OCI-LY7 (cell line): ENCODE measurements at regions not wholly inside any gene's neighbourhood (a gene's known extent, or its start where the extent isn't known, plus 50 kb on each side); places are given as distances from the start of the nearest gene placed in this dataset.

Experiments used
- BruUV-seq: library from RNA; stranded (reverse); fragments of 400-500 nt; replicated peaks from 2 replicates; lab custom pipeline; 2021; lab: Mats Ljungman, UMichigan
- CTCF ChIA-PET: fragments of 300-600 bp; sonication (Branson Sonifier 250); formaldehyde crosslinking; loops from one replicate; lab custom pipeline; 2022; ENCODE audit warnings: antibody characterized with exemption; ENCODE audit not compliant: unreplicated experiment; lab: Charles Lee
- POLR2A ChIA-PET: fragments of 300-600 bp; sonication (Branson Sonifier 250); formaldehyde crosslinking; loops from one replicate; lab custom pipeline; 2022; ENCODE audit warnings: antibody characterized with exemption; lab: Charles Lee
- DNase-seq: peaks from one replicate; pipeline ENCODE4 v3.0.0-alpha.2; 2015; ENCODE audit warnings: low spot score
- H2AFZ ChIP-seq: fragments of 200-600 bp; sonication (generic), shearing (Covaris generic); 2 replicates; pipeline ENCODE4 v1.6.1; 2014; ENCODE audit warnings: mild to moderate bottlenecking, antibody characterized with exemption, low read length, moderate library complexity
- H3K27ac ChIP-seq: fragments of 200-600 bp; sonication (generic); 2 replicates; pipeline ENCODE4 v1.5.1; 2014; ENCODE audit warnings: mixed run types, low read depth, mild to moderate bottlenecking, moderate library complexity, low read length, inconsistent platforms; ENCODE audit not compliant: poor library complexity, severe bottlenecking
- H3K36me3 ChIP-seq: fragments of 200-600 bp; sonication (generic); 2 replicates; pipeline ENCODE4 v1.6.1; 2014; ENCODE audit warnings: mild to moderate bottlenecking, antibody characterized with exemption, low read length, moderate library complexity, mixed read lengths; ENCODE audit not compliant: insufficient read depth
- H3K4me1 ChIP-seq: fragments of 200-600 bp; sonication (generic); 2 replicates; pipeline ENCODE4 v1.5.1; 2014; ENCODE audit warnings: mild to moderate bottlenecking, low read length; ENCODE audit not compliant: insufficient read depth, poor library complexity, severe bottlenecking
- H3K4me2 ChIP-seq: fragments of 200-600 bp; sonication (generic); 2 replicates; pipeline ENCODE4 v1.6.1; 2014; ENCODE audit warnings: mild to moderate bottlenecking, low read length
- H3K4me3 ChIP-seq: fragments of 200-600 bp; sonication (generic); 2 replicates; pipeline ENCODE4 v1.5.1; 2014; ENCODE audit warnings: mild to moderate bottlenecking, low read depth, low read length; ENCODE audit not compliant: poor library complexity, severe bottlenecking
- H3K79me2 ChIP-seq: fragments of 200-600 bp; sonication (generic); 2 replicates; pipeline ENCODE4 v1.6.1; 2016; ENCODE audit warnings: low read depth, mild to moderate bottlenecking, low read length, moderate library complexity, mixed read lengths; ENCODE audit not compliant: insufficient read depth
- H3K9me2 ChIP-seq: fragments of 200-600 bp; sonication (generic); 2 replicates; pipeline ENCODE4 v1.6.1; 2016; ENCODE audit warnings: mild to moderate bottlenecking, low read length, mixed read lengths; ENCODE audit not compliant: insufficient read depth
- H3K9me3 ChIP-seq: fragments of 200-600 bp; sonication (generic); 2 replicates; pipeline ENCODE4 v1.6.1; 2014; ENCODE audit warnings: mild to moderate bottlenecking, mixed run types, low read length, mixed read lengths
- H4K20me1 ChIP-seq: fragments of 200-600 bp; sonication (generic); 2 replicates; pipeline ENCODE4 v1.6.1; 2014; ENCODE audit warnings: mild to moderate bottlenecking, antibody characterized with exemption, low read length, moderate library complexity, mixed read lengths; ENCODE audit not compliant: insufficient read depth
- EZH2phosphoT487 ChIP-seq: fragments of 200-600 bp; sonication (generic); IDR thresholded peaks from 2 replicates; pipeline ENCODE4 v1.6.1; 2018; ENCODE audit warnings: low read depth, borderline replicate concordance, mild to moderate bottlenecking, mixed run types, antibody characterized with exemption, low read length, moderate library complexity, mixed read lengths
- intact Hi-C: fragments of 100-400 bp; cut with micrococcal nuclease; formaldehyde crosslinking; loops from one replicate; pipeline ENCODE4 v1.10.0; 2022; ENCODE audit not compliant: unreplicated experiment
- TF ChIP-seq, protein P1 (sequence below): fragments of 200-600 bp; sonication (generic); conservative IDR thresholded peaks from 2 replicates; pipeline ENCODE4 v1.5.1; 2014; ENCODE audit warnings: mild to moderate bottlenecking, antibody characterized with exemption, low read length, moderate library complexity, mixed read lengths

DNA sequence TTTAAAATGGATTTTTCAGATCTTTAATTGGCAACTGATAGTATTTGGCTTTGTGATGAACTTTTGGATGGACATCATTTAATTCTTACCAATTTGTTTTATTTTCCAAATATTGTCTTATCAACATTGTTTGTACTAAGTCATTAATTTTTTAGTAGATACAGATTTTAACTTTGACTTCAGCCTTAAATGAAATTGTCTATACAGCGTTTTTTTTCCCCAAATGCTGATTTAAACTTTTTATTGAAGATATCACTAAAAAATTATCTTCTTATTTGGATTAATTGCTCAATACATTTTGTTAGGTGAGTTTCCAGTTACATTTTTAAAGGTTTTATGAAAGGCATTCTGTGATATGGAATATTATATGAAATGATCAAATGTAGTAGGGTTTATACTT is 123.6 kb upstream of the MMS22L start:
- TF ChIP-seq, protein P1, sequence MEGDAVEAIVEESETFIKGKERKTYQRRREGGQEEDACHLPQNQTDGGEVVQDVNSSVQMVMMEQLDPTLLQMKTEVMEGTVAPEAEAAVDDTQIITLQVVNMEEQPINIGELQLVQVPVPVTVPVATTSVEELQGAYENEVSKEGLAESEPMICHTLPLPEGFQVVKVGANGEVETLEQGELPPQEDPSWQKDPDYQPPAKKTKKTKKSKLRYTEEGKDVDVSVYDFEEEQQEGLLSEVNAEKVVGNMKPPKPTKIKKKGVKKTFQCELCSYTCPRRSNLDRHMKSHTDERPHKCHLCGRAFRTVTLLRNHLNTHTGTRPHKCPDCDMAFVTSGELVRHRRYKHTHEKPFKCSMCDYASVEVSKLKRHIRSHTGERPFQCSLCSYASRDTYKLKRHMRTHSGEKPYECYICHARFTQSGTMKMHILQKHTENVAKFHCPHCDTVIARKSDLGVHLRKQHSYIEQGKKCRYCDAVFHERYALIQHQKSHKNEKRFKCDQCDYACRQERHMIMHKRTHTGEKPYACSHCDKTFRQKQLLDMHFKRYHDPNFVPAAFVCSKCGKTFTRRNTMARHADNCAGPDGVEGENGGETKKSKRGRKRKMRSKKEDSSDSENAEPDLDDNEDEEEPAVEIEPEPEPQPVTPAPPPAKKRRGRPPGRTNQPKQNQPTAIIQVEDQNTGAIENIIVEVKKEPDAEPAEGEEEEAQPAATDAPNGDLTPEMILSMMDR: no peak
- TF ChIP-seq EZH2phosphoT487: no peak
- BruUV-seq: no TSS peak
- Histone ChIP-seq H3K79me2 (no peaks in the 10 kb centered on the region), H2AFZ (no peak overlapping the region), H3K9me2 (no peaks in the 10 kb centered on the region), H3K4me2 (no peak overlapping the region), H3K9me3 (no peaks in the 10 kb centered on the region), H3K36me3 (no peaks in the 10 kb centered on the region), H3K4me1 (no peaks in the 10 kb centered on the region), H3K4me3 (no peak overlapping the region), H3K27ac (no peak overlapping the region), H4K20me1 (no peaks in the 10 kb centered on the region)
- POLR2A ChIA-PET: no interaction called here
- CTCF ChIA-PET: no interaction called here
- no peak for DNase-seq
- intact Hi-C loops: no loop called here

DNA sequence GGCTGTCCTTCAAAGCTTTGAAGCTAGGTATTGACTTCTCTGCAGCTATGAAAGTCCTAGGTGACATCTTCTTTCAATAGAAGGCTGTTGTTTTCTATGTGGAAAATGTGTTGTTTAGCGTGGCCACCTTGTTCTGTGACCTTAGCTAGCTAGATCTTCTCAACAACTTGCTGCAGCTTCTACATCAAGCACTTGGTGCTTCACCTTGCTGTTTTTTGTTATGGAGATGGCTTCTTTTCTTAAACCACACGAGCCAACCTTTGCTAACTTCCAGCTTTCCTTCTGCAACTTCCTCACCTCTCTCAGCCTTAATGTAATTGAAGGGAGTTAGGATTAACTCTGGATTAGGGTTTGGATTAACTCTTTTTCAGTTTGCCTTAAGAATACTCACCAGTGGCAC is 128.6 kb upstream of the MMS22L start:
- H3K9me3 ChIP-seq: no peaks in the 10 kb centered on the region
- intact Hi-C loops: no loop called here
- H3K9me2 ChIP-seq: no peaks in the 10 kb centered on the region
- H3K4me3 ChIP-seq: no peak overlapping the region
- H3K4me1 ChIP-seq: no peaks in the 10 kb centered on the region
- no peak overlapping the region for H3K27ac ChIP-seq
- H3K36me3 ChIP-seq: no peaks in the 10 kb centered on the region
- no peaks in the 10 kb centered on the region for H3K79me2 ChIP-seq
- BruUV-seq: no TSS peak
- ChIA-PET POLR2A (no interaction called here), CTCF (no interaction called here)
- DNase-seq: no peak
- H2AFZ ChIP-seq: no peak overlapping the region
- H4K20me1 ChIP-seq: no peaks in the 10 kb centered on the region
- no peak overlapping the region for H3K4me2 ChIP-seq
- no peak for TF ChIP-seq EZH2phosphoT487
- TF ChIP-seq, protein P1: no peak

DNA sequence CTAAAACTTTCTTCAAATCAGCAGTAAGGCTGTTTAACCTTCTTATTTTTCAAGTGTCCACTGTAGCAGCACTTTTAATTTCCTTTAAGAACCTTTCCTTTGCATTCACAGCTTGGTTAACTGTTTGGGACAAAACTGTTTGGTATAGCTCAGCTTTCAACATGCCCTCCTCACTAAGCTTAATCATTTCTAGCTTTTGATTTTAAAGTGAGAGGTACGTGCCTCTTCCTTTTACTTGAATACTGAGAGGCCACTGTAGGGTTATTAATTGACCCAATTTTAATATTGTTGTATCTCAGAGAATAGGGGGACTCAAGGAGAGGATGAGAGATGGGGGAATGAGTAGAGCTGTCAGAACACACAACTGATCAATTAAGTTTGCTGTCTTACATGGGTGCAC is 129.5 kb upstream of the MMS22L start:
- no peaks in the 10 kb centered on the region for H3K9me3 ChIP-seq
- TF ChIP-seq, protein P1: no peak
- no peak for TF ChIP-seq EZH2phosphoT487
- intact Hi-C loops: no loop called here
- H3K4me2 ChIP-seq: no peak overlapping the region
- no peak overlapping the region for H2AFZ ChIP-seq
- ChIA-PET CTCF (no interaction called here), POLR2A (no interaction called here)
- no peaks in the 10 kb centered on the region for H4K20me1 ChIP-seq
- no peak overlapping the region for H3K27ac ChIP-seq
- no peak overlapping the region for H3K4me3 ChIP-seq
- no TSS peak for BruUV-seq
- H3K79me2 ChIP-seq: no peaks in the 10 kb centered on the region
- no peaks in the 10 kb centered on the region for H3K36me3 ChIP-seq
- no peak for DNase-seq
- H3K9me2 ChIP-seq: no peaks in the 10 kb centered on the region
- no peaks in the 10 kb centered on the region for H3K4me1 ChIP-seq
